ENCODE measurements at regions not wholly inside any gene's neighbourhood (a gene's known extent, or its start where the extent isn't known, plus 50 kb on each side); places are given as distances from the start of the nearest gene placed in this dataset.

DNA sequence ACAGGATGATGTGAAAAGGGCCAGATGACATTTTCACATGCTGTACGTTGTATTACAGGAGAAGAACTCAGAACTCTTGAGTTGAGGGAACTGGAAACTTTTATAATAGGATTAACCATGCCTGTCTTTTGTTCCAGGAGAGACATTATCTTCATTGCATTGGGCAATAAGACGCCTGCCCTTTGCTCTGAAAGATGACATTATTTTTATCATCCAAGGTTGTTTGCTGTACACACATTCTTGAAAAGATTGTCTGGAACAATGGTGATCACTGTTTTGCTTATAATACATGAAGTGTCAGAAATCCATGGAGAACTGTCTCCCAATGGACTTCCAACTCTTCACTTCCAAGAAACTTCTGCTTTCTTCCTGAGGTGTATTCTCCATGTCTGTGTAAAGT is 334.6 kb upstream of the B3GAT1 start:
- no peak overlapping the region for H4K91ac ChIP-seq (replicated peaks; ENCODE audit: insufficient read length, low read length)
- H2BK5ac ChIP-seq (ENCODE audit: low read depth, low read length) = no peak overlapping the region
- WGBS, 2 experiments (ENCODE audit: extremely low coverage in 1 of 2, insufficient coverage in 1 of 2, insufficient read length in 1 of 2, insufficient replicate concordance in 2 of 2, low coverage in 1 of 2, low lambda C conversion rate in 2 of 2, missing lambda C conversion rate in 1 of 2) = 91% methylated on average over 2 of the region's 2 CpGs; no CpG with 5 or more reads in 1 of the 2 experiments
- no peak overlapping the region for H4K8ac ChIP-seq (ENCODE audit: extremely low read depth, insufficient read depth, low read length)
- no peak overlapping the region for H3K4me3 ChIP-seq (ENCODE audit: extremely low read depth in 1 of 4, insufficient read depth in 2 of 4, low read depth in 3 of 4, low read length in 4 of 4)
- no peak overlapping the region for H3K4ac ChIP-seq (replicated peaks; ENCODE audit: insufficient read length, low read depth, low read length)
- H3K27me3 ChIP-seq (replicated peaks in 1 of 4; ENCODE audit: control insufficient read depth in 3 of 4, extremely low read depth in 1 of 4, insufficient read depth in 3 of 4, low read length in 3 of 4) = no peaks in the 10 kb centered on the region; a peak in 1 of 7 replicates
- no peak overlapping the region for H2AFZ ChIP-seq (ENCODE audit: low read length)
- H2BK15ac ChIP-seq (ENCODE audit: low read length) = no peak overlapping the region
- H3K36me3 ChIP-seq (ENCODE audit: control insufficient read depth in 2 of 4, insufficient read depth in 4 of 4, low read length in 3 of 4) = no peaks in the 10 kb centered on the region
- H3K14ac ChIP-seq (ENCODE audit: insufficient read length) = no peak overlapping the region
- no peaks in the 10 kb centered on the region for H3K79me2 ChIP-seq (ENCODE audit: control insufficient read depth in 1 of 2, insufficient read depth in 2 of 2, low read length in 2 of 2)
- no peak for FAIRE-seq
- no peak overlapping the region for H2AK5ac ChIP-seq (ENCODE audit: low read depth, low read length)
- no peaks in the 10 kb centered on the region for H4K20me1 ChIP-seq (replicated peaks in 1 of 2; ENCODE audit: control insufficient read depth in 1 of 2, insufficient read depth in 2 of 2, low read length in 2 of 2)
- H2BK120ac ChIP-seq (replicated peaks; ENCODE audit: low read depth, low read length) = no peak overlapping the region
- H2BK12ac ChIP-seq (ENCODE audit: low read depth, low read length) = no peak overlapping the region
- no peak overlapping the region for H3K23ac ChIP-seq (ENCODE audit: insufficient read length)
- no peak overlapping the region for H4K5ac ChIP-seq (ENCODE audit: insufficient read length, low read depth, low read length)
- peaks cover 0 to 2% (median 0%) of the 10 kb centered on the region in 4 experiments; a peak in 1 of 7 replicates for H3K4me1 ChIP-seq (replicated peaks in 1 of 4; ENCODE audit: control insufficient read depth in 3 of 4, insufficient read depth in 4 of 4, low read length in 3 of 4)
- CTCF ChIA-PET (ENCODE audit: partially characterized antibody) = no interaction called here
- H2BK20ac ChIP-seq (ENCODE audit: low read length) = no peak overlapping the region
- H3K23me2 ChIP-seq (ENCODE audit: low read depth, low read length) = peaks cover 3% of the 10 kb centered on the region; the same call in 1 of the 2 replicates
- POLR2A ChIA-PET (ENCODE audit: partially characterized antibody) = interaction anchor here (0.6 to 1.2 kb wide), 2 partner anchors 19 to 249 kb away, joined by 3 read pairs; no protein-coding TSS in a partner anchor
- peaks cover 14 to 16% of the 10 kb centered on the region in 2 experiments for H3K9me3 ChIP-seq (ENCODE audit: insufficient read depth in 2 of 2, low read depth in 1 of 2, low read length in 1 of 2)
- no peak overlapping the region for H3K56ac ChIP-seq (replicated peaks; ENCODE audit: insufficient read length, low read depth, low read length)
- no peak overlapping the region for H3K18ac ChIP-seq (ENCODE audit: extremely low read depth, low read length)
- no peak overlapping the region for H3K27ac ChIP-seq (ENCODE audit: low read depth, low read length)
- H3K4me2 ChIP-seq (ENCODE audit: insufficient read depth in 1 of 2, low read depth in 2 of 2, low read length in 2 of 2) = no peak overlapping the region
- no peak for DNase-seq (ENCODE audit: low read depth in 1 of 2, low spot score in 2 of 2)
- H3K9ac ChIP-seq (replicated peaks in 1 of 4; ENCODE audit: extremely low read depth in 1 of 4, low read depth in 3 of 4, low read length in 3 of 4) = no peak overlapping the region
- H3K79me1 ChIP-seq (ENCODE audit: low read depth, low read length) = no peaks in the 10 kb centered on the region
- no peak for TF ChIP-seq SIX5 (IDR thresholded peaks at IDR 0.05; ENCODE audit: low read depth, low read length)
- no peak for TF ChIP-seq SIN3A (conservative IDR thresholded peaks at IDR 0.05 in 1 of 2, IDR thresholded peaks at IDR 0.05 in 1 of 2; ENCODE audit: low read depth in 1 of 2, low read length in 2 of 2)
- no peak for TF ChIP-seq POLR2A (IDR thresholded peaks at IDR 0.05; ENCODE audit: control extremely low read depth in 1 of 2, low read depth in 2 of 2, low read length in 2 of 2)
- no peak for TF ChIP-seq JUN (IDR thresholded peaks at IDR 0.05; ENCODE audit: low read depth, low read length)
- no peak for TF ChIP-seq KDM5A (IDR thresholded peaks at IDR 0.05; ENCODE audit: low read length)
- TF ChIP-seq BRCA1 (IDR thresholded peaks at IDR 0.05; ENCODE audit: low read depth, low read length) = no peak
- TF ChIP-seq SIRT6 (IDR thresholded peaks at IDR 0.05; ENCODE audit: low read length) = no peak
- no peak for TF ChIP-seq TEAD4 (IDR thresholded peaks at IDR 0.05; ENCODE audit: low read depth, low read length)
- TF ChIP-seq EP300 (IDR thresholded peaks at IDR 0.05; ENCODE audit: borderline replicate concordance in 1 of 2, low read depth in 2 of 2, low read length in 2 of 2) = no peak
- TF ChIP-seq, protein P1, sequence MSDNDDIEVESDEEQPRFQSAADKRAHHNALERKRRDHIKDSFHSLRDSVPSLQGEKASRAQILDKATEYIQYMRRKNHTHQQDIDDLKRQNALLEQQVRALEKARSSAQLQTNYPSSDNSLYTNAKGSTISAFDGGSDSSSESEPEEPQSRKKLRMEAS (IDR thresholded peaks at IDR 0.05) = no peak
- TF ChIP-seq TBP (IDR thresholded peaks at IDR 0.05; ENCODE audit: low read depth, low read length) = no peak
- TF ChIP-seq CTBP2 (IDR thresholded peaks at IDR 0.05; ENCODE audit: borderline replicate concordance, insufficient read depth, insufficient read length, low read length) = no peak
- no peak for TF ChIP-seq HDAC2 (IDR thresholded peaks at IDR 0.05; ENCODE audit: borderline replicate concordance in 1 of 2, low read depth in 2 of 2, low read length in 2 of 2)
- TF ChIP-seq ZNF274 (IDR thresholded peaks at IDR 0.05; ENCODE audit: borderline replicate concordance, extremely low read depth, low read length) = no peak
